NCI-H510A (cell line): ENCODE measurements at regions not wholly inside any gene's neighbourhood (a gene's known extent, or its start where the extent isn't known, plus 50 kb on each side); places are given as distances from the start of the nearest gene placed in this dataset.

ENCODE experiments used
- DNase-seq: peaks from one replicate; lab custom pipeline; 2025; lab: John Stamatoyannopoulos, UW

DNA sequence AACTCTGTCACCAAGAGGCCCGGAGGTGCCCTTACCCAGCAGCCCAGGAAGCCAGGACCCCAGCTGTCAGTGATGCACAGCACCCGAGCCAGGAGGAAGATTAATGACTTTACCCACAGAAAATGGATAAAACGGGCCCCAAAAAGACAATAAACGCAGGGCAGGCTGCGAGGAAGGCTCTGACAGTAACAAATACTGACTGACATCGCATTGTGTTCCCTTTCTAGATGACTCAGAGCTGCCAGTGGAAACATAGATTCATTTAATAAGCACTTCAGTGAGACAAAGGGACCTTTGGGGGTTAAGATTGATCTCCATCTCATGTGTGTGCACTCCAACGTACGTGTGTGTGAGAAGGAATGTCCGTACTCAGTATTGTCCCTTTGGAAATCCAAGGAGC, 225.3 kb upstream of the PPP2R3A start:
- DNase-seq, result no peak

DNA sequence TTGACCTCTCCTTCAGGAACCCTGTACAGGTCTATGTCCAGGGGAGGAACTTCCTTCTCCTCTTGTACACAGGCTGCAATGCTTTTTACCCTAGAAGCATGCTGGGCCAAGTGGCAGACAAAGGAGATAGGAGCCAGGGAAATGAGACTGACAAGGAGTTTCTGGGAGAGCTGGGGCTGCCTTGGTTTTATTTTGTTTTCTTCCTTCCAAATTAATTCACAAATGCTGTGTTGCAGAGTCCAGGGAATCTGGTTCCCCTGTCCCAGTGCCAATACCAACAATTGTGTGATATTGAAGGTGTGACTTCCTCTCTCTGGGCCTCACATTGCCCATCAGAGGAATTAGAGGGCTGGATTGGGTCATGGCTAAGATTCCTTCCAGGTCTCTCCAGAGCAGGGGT, 224.8 kb upstream of the PPP2R3A start:
- DNase-seq, result no peak

DNA sequence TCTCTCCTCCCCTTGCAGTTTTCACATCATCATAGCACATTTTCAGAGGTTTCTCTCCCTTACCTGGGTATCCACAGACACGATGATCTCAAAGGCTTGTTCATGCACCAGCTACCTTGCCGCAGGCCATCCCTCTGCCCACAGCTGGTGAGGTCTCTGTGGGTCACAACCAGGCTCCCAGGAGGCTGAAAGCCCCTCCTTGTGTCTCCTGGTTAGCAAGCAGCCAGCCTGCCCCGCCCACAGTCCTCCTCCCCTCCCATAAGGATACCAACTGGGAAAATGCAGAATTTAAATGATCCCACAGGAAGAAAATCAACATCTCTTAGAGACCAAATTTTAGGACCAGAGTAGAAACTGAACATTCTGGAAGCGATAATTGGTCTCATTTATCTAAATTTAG, 213.5 kb upstream of the PPP2R3A start:
- DNase-seq, result no peak

DNA sequence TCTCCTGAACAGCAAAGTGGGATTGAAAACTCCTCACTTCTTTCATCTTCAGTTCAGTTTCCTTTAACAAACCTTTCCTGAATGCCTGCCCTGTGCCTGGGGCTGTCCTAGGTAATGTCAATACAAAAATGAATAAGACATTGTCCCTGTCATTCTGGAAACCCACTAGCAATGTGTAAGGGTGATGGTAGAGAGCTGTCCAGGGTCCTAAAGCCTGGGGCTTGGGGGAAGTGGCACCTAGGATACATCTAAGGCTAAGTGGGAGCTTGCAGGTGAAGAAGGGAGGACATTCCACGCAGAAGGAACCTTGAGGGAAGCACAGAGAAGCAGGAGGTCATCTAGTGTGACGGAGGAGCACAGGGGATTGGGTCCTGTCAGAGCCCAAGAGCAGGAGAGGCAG, 212.7 kb upstream of the PPP2R3A start:
- no peak for DNase-seq

DNA sequence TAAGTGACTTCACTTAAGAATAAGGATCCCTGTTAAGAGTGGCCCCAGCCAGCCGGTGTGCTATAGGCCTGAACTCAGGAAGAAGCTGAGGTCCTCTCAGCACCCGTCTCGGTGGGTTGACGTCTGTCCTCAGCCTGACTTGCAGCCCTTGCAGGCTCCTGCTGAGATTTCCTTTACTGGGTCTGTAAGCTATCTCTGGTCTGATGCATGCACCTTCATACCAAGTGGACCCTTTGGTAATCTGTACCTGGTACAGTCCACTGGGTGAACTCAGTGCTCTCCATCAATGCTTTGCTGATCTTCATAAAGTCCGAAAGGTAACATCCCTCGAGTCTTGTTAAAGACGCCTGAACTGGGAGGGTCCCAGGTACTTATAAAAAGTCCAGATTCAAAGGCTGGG, 212.0 kb upstream of the PPP2R3A start:
- no peak for DNase-seq

DNA sequence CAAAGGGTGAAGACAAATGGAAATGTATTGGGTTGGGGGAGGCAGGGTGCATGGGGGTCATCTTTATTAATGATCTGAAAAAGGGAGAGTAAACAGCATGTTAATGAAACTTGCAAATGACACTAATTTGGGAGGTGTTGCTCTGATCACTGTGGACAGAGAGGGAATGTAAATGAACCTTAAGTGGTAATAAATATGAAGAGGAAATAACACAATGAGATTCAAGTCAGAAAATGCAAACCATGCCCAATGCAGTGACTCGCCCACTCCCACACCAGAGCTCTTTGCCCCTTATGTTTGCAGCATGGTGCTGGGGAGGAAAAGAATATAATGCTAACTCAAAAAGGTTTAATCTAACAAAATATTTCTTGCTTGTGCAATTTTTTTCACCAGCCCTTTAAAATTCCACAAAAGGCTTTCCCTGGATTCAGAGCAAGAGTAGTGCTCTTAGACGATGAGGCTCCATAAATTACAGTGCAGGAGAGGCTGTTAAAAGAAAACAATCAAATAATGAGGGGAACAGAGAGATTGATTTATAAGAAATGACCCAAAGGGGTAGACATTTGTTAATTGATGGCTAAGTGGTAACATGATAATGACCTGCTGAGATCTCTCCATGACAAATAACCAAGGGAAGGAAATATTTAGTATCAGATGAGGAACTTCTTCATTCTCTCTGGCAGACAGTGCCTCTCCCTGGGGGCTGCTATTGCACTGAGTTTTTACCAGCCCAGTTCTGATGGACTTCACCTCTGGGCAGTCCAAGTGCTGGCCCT, 210.0 kb upstream of the PPP2R3A start:
- no peak for DNase-seq

DNA sequence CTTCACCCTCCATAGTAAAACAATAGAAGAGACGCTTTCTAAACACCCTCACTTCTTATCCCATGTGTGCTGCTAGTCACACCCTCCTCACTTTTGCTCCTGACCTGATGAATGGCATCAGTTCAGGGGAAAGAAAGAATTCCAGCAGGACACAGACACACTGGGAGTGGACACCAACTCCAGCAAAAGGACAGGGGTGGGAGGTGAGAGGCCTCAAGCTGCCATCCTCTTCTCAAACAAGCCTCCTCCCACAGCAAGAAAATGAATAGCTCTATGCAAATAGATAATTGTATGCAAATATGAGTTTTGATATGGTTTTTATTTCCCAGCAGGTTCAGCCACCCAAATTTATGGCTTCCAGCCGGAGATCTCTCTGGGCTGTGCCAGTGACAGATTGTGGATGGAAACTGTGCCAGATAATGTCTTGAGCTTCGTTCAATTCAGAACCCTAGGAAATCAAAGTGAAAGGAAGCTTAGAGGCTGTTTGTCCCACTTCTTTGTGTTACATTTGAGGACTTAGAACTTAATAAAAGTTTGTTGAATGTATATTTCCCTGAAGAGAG, 209.3 kb upstream of the PPP2R3A start:
- no peak for DNase-seq

DNA sequence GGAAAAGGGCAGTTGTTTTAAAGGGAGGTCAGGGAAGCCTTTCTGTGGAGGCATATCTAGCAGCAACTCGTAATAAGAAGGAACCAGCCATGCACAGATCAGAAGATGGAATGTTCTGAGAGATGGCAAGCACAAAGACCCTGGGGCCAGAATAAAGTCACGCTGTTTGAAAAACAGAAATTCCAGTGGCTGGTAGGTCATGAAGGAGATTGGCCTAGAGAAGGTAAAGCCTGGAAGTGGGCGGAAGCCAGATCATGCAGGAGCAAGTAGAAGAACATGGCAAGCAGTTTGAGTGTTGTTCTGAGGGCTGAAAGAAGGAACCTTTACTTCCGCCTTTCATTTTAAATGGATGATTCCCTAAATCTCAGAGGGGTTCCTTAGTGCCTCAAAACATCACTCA, 208.1 kb upstream of the PPP2R3A start:
- no peak for DNase-seq

DNA sequence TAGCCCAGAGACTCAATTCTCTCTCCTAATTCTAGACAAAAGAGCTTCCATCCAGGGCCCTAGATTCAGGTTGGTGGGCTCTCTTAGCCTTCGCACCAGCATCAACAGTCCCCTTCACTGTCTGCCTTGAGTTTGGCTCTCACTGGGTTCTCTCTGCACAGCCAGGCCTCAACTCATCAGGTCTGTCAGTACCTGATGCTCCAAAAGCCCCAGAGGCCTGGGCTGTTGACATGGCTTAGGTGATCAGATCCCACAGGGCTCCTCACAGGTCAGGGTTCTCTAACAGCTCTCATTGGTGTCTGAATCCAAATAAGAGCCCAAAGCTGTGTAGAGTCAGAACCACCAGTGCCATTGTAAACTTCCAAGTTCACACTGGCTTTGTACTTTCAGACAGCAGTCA, 206.6 kb upstream of the PPP2R3A start:
- DNase-seq, result no peak

DNA sequence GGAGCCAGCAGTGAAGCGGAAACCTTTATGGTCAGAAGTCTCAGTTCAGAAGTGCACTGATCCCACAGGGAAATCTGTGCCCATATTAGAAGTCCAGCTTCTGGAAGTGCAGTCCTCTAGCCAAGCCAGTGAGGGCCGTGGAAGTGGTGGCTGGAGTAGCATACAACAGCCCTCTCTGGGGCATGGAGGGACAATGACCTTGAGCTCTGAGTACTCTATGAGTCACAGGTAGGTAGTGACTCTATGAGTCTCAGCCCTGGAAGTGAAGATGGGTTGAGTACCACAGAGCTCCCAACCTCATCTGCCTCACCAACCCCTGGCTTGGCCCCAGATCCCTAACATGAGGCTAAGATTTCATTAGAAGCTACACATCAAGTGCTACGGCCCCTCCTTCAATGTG, 205.9 kb upstream of the PPP2R3A start:
- DNase-seq, result no peak

DNA sequence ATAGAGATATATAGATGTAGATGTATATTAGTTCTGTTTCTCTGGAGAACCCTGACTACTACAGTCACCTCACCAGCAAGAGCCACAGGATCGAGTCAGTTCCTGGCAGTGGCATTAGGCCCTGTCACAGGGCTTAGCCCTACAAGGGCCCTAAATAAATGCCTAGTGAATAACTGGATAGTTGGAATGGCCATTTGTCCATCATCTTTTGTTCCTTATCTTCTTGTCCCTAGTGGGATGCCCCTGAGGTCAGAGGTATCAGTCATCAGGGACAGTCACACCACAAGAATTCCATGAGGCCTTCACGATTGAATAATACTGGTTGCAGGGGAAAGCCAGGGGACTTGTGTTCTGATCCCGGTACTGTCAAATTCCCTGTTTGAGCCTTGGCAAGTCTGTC, 204.9 kb upstream of the PPP2R3A start:
- no peak for DNase-seq

DNA sequence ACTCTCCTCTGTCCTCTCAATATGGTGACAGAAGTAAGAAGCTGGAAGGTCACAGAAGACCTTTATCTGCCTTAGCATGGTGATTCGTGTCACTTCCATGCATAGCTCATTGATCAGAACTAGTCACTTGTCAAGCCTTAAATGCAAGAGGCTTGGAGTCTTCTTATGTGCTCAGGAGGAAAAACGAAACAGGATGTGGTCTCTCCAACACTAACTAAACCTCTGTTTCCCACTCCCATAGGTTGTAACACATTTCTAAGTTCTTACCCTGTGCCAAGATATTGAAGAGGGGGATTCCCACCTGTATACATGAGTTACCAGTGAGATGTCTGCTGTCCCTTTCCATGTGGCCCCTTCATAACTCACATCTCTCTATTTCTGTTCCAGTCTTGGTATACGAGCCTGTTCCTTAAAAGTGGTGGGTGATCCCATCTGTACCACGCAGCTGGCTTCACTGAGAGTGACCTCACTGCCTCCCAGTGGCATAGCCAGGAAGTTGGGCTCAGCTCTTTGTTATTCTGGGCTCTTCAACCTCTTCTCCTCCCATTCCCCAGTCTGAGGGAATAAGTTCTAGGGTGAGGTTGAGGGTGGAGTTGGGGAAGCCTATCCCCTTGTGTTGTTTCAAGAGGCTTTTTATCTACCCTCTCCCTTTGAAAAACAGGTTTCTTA, 203.2 kb upstream of the PPP2R3A start:
- DNase-seq, result no peak

DNA sequence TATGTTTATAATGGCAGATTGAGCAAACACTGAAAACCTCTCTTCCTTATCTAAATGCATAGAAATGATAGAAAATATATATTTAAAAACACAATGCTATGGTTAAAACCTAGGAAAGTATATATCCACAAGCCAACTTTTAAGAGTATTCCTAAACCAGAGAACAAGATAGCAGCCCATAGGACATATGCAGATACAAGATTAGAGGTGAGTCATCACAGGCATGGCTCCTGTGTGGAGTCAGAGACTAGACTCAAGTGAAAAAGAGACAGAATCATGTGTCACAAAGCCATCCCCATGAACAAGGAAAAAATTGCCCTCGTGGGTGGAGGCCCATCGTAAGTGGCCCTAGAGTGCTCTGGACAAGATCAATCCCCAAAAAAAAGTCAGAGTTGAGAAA, 199.4 kb upstream of the PPP2R3A start:
- no peak for DNase-seq

DNA sequence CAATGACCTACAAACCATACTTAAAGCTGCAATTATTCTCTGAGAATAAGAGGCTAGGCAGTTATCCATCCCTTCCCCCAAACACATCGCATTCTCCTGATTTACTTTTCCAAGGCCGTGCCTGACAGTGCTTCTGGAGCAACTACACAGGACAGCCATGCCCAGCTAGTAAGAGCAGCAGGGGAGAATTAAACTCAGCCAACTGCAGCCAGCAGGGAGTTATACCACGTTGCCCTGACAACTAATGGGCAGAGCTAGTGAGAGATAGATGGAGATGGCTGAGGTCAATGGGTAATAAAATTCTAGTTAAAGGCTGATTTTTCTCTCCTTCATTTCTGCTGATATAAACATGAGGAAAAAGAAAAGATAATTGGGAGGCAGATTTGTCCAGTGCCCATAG, 193.8 kb upstream of the PPP2R3A start:
- DNase-seq, result no peak

DNA sequence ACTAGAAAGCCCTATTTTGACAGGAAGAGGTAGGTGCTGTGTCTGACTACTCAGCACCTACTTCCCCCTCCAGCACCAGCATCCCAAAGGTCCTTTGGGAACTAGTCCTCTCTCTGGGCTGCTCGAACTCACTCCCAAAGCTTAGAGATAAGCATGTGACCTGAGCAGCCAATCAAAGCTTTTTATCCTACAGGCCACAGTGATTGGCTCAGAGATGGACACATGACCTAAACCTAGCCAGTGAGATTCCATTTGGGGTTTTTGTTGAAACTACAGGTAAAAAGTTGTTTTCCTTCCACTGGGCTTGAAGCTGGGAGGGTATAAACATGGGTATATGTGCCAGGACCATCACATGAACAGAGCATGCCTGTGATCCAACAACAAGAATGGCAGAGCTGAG, 186.5 kb upstream of the PPP2R3A start:
- DNase-seq, result no peak

DNA sequence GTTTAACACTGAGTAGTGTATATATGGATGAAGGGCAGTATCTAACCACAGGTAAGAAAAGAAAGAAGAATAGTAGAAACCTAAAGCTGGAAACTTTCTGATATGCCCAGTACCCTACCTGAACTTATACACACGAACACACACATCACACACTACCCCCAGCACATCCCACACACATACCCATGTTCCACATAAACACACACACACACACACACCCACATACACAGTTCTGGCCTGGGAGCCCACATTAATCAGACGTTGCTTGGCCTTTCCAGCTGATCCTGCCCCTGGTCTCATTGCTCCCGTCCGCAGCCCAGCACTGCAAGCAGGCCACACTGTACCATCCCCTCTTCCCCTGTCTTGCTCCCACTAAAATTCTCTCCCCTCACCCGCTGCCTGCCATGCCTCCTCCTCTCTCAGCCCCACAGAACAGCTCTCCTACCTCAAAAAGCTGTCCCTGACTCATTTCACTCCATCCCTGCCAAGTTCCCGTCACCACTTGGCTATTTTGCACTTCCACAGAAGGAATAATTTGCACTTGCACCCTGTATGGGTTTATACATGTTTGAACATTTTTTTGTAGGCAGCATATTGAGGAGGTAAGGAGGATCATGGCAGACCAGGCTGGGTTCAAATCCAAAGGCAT, 185.8 kb upstream of the PPP2R3A start:
- no peak for DNase-seq

DNA sequence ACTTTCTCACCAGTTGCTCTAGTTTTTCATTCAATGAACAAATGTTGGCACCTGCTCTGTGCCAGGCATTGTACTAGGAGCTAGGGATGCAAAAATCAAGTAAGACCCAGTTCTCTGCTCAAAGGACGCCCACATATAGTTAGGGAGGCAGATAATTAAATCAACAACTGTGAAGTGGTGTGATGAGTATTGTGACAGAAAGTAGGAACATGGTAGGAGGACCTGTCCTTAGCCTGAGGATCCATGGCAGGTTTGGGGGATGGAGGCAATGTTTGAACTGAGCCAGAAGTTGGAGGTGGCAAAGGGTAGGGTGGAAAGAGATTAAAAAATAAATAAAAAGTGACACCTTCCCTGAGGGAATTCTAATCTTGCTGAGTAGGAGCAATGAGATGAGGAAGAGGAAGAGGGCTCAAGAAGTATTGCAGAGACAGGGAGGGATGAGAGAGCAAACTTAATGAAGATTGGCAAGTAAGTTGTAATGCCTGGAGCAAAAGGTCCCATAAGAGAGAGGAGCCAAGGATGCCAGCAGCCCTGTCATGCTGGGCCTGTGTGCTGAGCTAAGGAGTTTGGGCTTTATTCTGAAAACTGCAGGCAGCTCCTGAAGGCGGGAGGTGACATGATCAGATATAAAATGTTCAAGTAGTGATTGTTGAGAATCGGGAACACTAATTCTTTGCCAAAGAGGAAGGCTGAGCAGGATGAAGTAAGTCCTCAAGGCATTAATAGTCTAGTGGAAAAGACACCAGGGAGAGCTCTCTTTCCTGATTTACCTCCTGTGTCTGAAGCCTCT, 184.3 kb upstream of the PPP2R3A start:
- no peak for DNase-seq

DNA sequence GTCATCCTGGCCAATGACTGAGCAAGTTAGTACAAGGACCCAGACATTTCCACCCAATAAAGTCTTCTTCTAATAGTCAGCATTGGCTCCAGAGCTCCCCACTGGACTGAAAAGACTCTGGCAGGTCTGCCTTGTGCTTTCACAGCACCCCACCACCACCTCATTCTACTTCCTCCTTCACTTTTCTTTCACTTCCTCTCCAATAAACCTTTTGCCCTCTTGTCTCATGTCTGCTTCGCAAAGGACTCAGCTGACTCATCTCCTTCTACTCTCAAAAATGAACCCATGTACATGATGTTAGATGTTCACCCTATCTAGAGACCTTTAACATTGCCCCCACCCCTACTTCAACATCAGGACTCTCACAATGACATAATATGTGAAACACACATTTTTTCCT, 181.0 kb upstream of the PPP2R3A start:
- DNase-seq, result no peak

DNA sequence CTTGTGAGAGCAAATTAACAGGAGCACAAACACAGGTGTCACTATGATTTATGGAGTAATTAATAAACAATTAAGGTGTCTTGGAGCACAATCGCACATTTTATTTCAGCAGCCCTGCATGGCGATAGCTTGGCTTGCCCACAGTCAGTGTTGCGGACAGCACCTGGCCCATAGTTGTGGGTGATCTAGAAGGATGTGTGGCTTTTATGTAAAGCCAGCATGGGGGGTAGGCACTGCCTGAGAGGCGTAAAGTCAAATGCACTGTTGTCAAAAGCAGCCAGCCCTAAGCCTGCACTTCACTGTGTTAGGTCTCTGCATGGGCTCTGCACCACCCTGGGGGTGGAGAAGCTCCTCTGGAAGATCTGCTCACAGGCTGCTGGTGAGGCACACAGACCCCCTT, 177.4 kb upstream of the PPP2R3A start:
- no peak for DNase-seq

DNA sequence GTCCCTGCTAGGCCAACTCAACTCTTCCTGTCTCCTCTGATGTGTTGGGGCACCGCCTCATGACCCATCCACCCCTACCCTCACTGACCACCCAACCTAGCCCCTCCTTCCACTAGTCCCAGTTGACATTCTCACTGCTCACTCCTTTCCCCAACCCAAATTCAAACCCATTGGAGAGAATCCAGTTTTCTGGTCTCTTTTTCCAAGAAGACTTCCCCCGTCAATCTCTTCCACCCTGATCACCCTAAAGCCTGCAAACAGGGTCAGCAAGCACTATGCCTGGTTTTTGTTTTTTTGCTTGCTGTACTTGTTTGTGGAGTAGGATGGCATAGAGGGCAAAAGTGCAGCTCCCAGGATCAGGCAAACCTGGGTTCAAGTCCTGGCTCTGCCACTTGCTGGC, 176.6 kb upstream of the PPP2R3A start:
- DNase-seq, result no peak

DNA sequence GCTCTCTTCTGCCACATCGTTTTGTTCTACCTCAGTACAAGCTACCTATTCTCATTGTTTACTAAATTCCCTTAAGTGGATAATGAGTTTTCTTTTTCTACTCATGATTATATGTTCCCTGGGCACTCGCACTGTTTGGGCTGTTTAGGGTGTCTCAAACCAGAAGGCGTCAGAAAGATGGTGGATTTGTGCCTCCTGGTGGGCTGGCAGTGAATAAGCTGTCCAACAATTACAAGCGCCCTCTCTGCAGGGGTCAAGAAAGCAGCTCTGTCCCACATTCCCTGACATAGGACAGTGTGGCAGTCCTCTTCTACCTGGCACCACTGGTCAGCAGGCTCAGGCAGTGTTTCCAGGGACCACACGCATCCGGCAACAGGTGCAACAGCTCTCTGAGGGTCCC, 173.4 kb upstream of the PPP2R3A start:
- DNase-seq, result no peak

DNA sequence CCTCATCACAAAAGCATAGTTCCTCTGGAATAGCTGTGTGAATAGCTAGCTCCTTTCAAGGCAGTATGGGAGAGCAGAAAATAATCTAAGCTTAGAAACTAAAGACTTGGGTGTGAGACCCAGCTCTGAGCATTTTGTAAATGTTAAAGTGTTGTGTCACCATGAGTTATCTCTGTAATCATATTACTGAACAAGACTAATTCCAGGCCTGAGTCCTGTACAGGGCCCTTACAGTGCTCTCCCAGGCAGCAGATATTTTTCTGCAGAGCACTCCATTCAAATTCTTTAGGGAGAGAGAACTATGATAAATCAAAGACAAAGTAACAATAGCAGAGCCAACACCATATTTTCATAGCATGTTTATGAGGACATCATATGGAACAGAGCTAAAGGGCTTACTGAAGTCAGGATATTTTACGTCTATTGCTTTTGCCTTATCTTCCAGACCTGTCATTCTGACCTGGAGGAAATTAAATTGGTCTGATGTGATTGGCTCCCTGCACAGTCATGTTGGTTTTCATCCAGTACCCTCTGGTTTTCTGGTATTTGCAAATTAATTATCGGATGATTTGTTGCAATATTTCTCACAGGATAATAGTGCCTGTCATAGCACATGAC, 172.6 kb upstream of the PPP2R3A start:
- no peak for DNase-seq
